PFSK-1 (cell line): ENCODE measurements at regions not wholly inside any gene's neighbourhood (a gene's known extent, or its start where the extent isn't known, plus 50 kb on each side); places are given as distances from the start of the nearest gene placed in this dataset.

Experiments
- FOXP2 ChIP-seq: optimal IDR thresholded peaks from 2 replicates; pipeline ENCODE3; 2011; ENCODE audit warnings: borderline replicate concordance, control low read depth, inconsistent platforms; ENCODE audit not compliant: insufficient read depth; ENCODE audit errors: extremely low read length, extremely low read depth
- POLR2AphosphoS5 ChIP-seq: IDR thresholded peaks from 2 replicates; pipeline ENCODE4 v1.6.1; 2012; ENCODE audit warnings: low read depth, mild to moderate bottlenecking, control low read depth, low read length, moderate library complexity
- SIN3A ChIP-seq: IDR thresholded peaks from 2 replicates; pipeline ENCODE4 v1.6.1; 2012; ENCODE audit warnings: mild to moderate bottlenecking, low read length, moderate library complexity, borderline replicate concordance; ENCODE audit not compliant: insufficient read depth
- TAF1 ChIP-seq: IDR thresholded peaks from 2 replicates; pipeline ENCODE4 v1.6.1; 2012; ENCODE audit warnings: low read length, control low read depth, borderline replicate concordance; ENCODE audit not compliant: insufficient read depth
- TF ChIP-seq, protein P1 (sequence below), 2 experiments: IDR thresholded peaks; 2 replicates each; pipeline versions ENCODE4 v1.6.1 to v1.8.0; 2011 to 2012; ENCODE audit warnings: low read depth in 2 of 2, low read length in 2 of 2, control low read depth in 1 of 2, inconsistent platforms in 1 of 2, mild to moderate bottlenecking in 1 of 2, moderate library complexity in 1 of 2; ENCODE audit not compliant: insufficient read depth in 1 of 2

DNA sequence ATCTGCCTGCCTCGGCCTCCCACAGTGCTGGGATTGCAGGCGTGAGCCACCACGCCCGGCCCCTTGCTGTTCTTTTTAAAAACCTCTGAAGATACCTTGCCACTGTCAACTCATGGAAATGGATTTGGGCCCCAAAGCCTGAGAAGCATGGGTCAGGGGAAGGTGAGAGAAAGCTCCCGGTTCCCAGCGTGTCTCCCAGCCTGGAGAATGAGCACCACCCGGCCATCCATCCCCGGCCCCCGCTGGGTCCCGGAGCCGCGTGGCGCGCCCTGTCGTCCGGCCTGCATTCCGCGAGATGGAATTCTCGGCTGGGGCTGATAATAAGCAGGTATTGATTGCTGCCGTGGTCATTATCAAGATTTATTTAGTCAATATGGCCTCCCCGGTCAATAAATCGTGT is 126.5 kb upstream of the MYL2 start:
- TF ChIP-seq TAF1 (no peak), POLR2AphosphoS5 (no peak)

DNA sequence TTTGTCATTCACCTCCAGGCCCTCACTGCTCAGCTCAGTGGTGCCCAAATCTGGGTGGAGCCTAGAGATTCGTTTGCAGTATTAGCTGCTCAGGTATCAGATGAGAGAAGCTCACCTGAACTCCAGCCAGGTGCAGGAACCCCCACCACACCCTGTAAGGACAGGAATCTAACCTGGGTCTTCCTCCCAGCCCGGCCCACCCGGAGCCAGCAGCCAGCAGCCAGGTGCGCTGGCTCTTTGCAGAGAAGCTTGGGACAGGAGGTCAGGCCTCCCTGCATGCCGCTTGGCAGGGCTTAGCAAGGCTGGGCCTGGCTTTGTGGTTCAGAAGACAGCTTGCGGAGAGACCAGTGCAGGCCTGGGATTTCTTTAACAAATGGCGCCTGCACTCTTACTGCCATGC is 125.6 kb upstream of the MYL2 start:
- TF ChIP-seq POLR2AphosphoS5: no peak

DNA sequence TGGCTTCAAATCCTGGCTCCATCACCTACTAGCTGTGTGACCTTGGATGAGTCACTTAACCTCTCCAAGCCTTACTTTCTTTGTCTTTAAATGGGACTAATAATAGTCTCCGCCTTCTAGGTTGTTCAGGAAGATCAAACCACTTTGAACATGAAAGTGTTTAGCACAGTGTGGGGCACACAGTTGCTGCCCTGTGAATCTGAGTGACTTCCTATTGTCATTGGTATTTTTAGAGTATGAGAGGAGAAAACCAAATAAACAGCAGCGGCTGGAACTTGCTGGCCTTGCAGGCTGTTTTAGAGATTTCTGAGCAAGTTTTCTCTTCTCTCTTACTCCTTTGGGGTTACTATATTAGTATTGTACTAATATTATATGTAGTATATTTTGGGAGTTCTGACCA is 120.7 kb upstream of the MYL2 start:
- no peak for TF ChIP-seq FOXP2
- no peak for TF ChIP-seq SIN3A
- no peak for TF ChIP-seq TAF1
- TF ChIP-seq POLR2AphosphoS5: no peak
- TF ChIP-seq, protein P1, sequence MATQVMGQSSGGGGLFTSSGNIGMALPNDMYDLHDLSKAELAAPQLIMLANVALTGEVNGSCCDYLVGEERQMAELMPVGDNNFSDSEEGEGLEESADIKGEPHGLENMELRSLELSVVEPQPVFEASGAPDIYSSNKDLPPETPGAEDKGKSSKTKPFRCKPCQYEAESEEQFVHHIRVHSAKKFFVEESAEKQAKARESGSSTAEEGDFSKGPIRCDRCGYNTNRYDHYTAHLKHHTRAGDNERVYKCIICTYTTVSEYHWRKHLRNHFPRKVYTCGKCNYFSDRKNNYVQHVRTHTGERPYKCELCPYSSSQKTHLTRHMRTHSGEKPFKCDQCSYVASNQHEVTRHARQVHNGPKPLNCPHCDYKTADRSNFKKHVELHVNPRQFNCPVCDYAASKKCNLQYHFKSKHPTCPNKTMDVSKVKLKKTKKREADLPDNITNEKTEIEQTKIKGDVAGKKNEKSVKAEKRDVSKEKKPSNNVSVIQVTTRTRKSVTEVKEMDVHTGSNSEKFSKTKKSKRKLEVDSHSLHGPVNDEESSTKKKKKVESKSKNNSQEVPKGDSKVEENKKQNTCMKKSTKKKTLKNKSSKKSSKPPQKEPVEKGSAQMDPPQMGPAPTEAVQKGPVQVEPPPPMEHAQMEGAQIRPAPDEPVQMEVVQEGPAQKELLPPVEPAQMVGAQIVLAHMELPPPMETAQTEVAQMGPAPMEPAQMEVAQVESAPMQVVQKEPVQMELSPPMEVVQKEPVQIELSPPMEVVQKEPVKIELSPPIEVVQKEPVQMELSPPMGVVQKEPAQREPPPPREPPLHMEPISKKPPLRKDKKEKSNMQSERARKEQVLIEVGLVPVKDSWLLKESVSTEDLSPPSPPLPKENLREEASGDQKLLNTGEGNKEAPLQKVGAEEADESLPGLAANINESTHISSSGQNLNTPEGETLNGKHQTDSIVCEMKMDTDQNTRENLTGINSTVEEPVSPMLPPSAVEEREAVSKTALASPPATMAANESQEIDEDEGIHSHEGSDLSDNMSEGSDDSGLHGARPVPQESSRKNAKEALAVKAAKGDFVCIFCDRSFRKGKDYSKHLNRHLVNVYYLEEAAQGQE (IDR thresholded peaks at IDR 0.05; ENCODE audit: insufficient read depth in 1 of 2, low read depth in 2 of 2, low read length in 2 of 2): no peak

DNA sequence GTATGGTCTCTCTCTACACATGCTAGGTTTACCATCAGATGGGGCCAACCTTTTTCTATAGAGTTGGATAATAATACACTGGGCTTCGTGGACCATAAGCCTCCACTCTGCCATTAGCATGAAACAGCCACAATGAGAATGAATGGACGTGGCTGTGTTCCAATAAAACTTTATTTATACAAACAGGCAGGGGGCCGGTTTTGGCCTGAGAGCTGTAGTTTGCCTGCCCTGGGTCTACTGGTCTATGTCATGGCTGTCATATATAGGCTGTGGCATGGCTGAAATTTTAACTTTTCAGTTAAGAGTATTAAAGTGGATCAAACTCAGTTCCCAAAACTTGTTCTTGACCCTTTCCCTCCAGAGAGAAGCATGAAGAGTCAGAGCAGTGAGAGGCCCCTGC is 120.3 kb upstream of the MYL2 start:
- TF ChIP-seq SIN3A (no peak), POLR2AphosphoS5 (no peak), TAF1 (no peak), FOXP2 (no peak)
- TF ChIP-seq, protein P1 (IDR thresholded peaks at IDR 0.05; ENCODE audit: insufficient read depth in 1 of 2, low read depth in 2 of 2, low read length in 2 of 2): no peak

DNA sequence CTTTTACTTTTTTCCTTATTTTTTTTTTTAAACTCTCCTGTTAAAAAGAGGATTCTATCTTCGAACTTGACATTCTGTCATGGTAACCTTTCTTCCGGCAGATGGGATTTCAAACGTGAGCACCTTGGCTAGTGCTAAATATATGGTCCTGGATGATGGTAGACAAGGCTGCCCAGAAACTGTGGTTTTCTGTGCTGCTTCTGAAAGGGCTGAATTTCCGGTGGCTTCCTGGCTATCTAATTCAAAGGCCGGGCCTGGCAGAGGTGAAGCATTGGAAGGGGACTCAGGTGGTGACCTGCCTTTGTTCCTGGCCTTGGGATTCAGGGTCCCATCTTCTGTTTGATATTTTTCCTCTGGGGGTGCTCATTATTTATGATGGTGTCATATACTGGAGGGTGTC is 118.6 kb upstream of the MYL2 start:
- TF ChIP-seq POLR2AphosphoS5 (no peak), FOXP2 (no peak), SIN3A (no peak), TAF1 (no peak)
- TF ChIP-seq, protein P1 (IDR thresholded peaks at IDR 0.05; ENCODE audit: insufficient read depth in 1 of 2, low read depth in 2 of 2, low read length in 2 of 2): no peak

DNA sequence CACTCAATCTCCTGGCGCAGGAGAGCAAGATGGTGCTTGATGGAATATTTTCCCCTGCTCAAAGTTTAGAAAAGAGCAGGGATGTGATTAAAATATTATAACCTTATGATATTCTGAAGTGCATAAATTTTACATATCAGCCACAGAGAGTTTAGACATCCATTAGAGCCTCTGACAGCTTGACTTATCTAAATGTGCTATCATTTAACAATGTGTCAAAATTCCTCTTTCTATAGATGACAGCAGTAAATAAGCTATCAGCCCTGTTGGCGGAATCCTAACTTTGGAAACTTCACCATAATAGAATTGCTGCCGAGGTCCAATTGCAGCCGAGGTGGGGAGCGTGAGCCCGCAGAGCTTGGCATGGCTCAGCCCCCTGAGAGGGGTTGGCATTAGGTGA is 117.7 kb upstream of the MYL2 start:
- no peak for TF ChIP-seq FOXP2

DNA sequence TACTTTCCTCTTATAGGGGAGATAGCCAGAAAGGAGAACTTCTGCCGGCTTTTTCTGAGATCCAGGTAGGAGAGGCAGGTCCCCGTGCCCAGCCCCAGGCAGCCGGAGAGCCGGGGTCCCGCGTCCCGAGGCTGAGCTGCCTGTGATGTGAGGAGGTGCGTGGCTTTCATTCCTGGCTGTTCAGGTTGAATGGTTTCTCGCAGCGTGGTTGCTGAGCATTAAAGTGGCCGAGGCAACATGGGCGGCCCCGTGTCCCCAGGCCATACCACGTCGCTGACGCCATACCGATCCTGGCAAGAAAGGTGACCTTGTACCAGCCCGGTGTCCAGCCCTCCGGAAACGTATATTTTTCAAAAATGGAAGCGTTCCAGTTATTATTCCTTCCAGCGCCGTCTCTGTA is 116.7 kb upstream of the MYL2 start:
- TF ChIP-seq TAF1 (no peak), SIN3A (no peak), POLR2AphosphoS5 (no peak), FOXP2 (no peak)
- TF ChIP-seq, protein P1 (IDR thresholded peaks at IDR 0.05; ENCODE audit: insufficient read depth in 1 of 2, low read depth in 2 of 2, low read length in 2 of 2): no peak
